PC-9 (cell line): ENCODE measurements at regions not wholly inside any gene's neighbourhood (a gene's known extent, or its start where the extent isn't known, plus 50 kb on each side); places are given as distances from the start of the nearest gene placed in this dataset.

ENCODE experiments used
- EZH2 ChIP-seq: fragments of 200-600 bp; sonication (generic); IDR thresholded peaks from 2 replicates; pipeline ENCODE4 v1.8.0; 2017; ENCODE audit warnings: antibody characterized with exemption, low read depth
- TF ChIP-seq, protein P1 (sequence below): fragments of 200-600 bp; sonication (generic); conservative IDR thresholded peaks from 2 replicates; pipeline ENCODE4 v1.6.1; 2017; ENCODE audit warnings: mixed run types, antibody characterized with exemption, mild to moderate bottlenecking, moderate library complexity

GRCh38 chr3:159513867-159514380 is 474.7 kb upstream of the IL12A start:
- TF ChIP-seq, protein P1, sequence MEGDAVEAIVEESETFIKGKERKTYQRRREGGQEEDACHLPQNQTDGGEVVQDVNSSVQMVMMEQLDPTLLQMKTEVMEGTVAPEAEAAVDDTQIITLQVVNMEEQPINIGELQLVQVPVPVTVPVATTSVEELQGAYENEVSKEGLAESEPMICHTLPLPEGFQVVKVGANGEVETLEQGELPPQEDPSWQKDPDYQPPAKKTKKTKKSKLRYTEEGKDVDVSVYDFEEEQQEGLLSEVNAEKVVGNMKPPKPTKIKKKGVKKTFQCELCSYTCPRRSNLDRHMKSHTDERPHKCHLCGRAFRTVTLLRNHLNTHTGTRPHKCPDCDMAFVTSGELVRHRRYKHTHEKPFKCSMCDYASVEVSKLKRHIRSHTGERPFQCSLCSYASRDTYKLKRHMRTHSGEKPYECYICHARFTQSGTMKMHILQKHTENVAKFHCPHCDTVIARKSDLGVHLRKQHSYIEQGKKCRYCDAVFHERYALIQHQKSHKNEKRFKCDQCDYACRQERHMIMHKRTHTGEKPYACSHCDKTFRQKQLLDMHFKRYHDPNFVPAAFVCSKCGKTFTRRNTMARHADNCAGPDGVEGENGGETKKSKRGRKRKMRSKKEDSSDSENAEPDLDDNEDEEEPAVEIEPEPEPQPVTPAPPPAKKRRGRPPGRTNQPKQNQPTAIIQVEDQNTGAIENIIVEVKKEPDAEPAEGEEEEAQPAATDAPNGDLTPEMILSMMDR, result no peak
- no peak for TF ChIP-seq EZH2
